Esophagus squamous epithelium (tissue), 4 donors: ENCODE measurements at regions not wholly inside any gene's neighbourhood (a gene's known extent, or its start where the extent isn't known, plus 50 kb on each side); places are given as distances from the start of the nearest gene placed in this dataset.

Experiments
- POLR2A ChIP-seq, 4 donors: fragments of 450-650 bp; IDR thresholded peaks; one replicate each; pipeline ENCODE4 v1.6.1; 2017; ENCODE audit warnings: antibody characterized with exemption in 4 of 4, mild to moderate bottlenecking in 4 of 4, moderate library complexity in 3 of 4
- TF ChIP-seq, protein P1 (sequence below), 6 experiments: fragments of 450-650 bp in 4 of 6; fragments of 200-600 bp in 2 of 6; sonication (generic) in 2 of 6; IDR thresholded peaks; one replicate each; pipeline ENCODE4 v1.5.1; 2016 to 2019; ENCODE audit warnings: antibody characterized with exemption in 6 of 6, mild to moderate bottlenecking in 4 of 6, moderate library complexity in 4 of 6

DNA sequence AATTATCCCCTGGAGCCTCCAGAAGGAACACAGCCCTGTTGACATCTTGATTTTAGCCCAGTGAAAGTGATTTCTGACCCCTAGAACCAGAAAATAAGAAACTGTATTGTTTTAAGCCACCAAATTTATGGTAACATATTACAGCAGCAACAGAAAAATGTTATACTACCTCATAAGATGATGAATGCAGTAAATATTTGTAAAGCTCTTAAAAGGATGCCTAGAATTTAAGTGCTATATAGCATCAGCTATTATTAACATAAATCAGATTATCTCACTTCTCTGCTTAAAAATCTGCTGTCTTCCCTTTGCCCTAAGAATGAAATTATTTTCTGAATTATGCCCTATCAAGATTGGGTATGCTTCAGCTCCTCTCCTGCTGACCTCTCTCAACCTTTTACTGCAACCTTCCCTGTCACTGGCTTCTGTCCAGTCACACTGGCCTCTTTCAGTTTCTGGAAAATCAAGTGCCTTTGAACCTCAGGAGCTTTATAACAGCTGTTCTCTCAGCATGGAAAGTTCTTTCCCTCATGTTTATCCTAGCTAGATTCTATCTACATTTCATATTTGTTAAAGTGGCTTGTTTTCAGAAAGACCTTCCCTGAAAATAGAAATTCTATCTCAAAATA lies 78.9 kb downstream of the GPR37 start:
- no peak for TF ChIP-seq POLR2A (IDR thresholded peaks at IDR 0.05)
- TF ChIP-seq, protein P1, sequence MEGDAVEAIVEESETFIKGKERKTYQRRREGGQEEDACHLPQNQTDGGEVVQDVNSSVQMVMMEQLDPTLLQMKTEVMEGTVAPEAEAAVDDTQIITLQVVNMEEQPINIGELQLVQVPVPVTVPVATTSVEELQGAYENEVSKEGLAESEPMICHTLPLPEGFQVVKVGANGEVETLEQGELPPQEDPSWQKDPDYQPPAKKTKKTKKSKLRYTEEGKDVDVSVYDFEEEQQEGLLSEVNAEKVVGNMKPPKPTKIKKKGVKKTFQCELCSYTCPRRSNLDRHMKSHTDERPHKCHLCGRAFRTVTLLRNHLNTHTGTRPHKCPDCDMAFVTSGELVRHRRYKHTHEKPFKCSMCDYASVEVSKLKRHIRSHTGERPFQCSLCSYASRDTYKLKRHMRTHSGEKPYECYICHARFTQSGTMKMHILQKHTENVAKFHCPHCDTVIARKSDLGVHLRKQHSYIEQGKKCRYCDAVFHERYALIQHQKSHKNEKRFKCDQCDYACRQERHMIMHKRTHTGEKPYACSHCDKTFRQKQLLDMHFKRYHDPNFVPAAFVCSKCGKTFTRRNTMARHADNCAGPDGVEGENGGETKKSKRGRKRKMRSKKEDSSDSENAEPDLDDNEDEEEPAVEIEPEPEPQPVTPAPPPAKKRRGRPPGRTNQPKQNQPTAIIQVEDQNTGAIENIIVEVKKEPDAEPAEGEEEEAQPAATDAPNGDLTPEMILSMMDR (IDR thresholded peaks at IDR 0.05) = no peak
